MM.1S (cell line): ENCODE measurements at regions not wholly inside any gene's neighbourhood (a gene's known extent, or its start where the extent isn't known, plus 50 kb on each side); places are given as distances from the start of the nearest gene placed in this dataset.

Experiments
- EZH2 ChIP-seq: fragments of 300-600 bp; sonication (generic); optimal IDR thresholded peaks from 2 replicates; pipeline ENCODE3; 2017; ENCODE audit warnings: low read depth, mild to moderate bottlenecking, antibody characterized with exemption, low read length, mixed read lengths
- TF ChIP-seq, protein P1 (sequence below): fragments of 300-600 bp; sonication (generic); IDR thresholded peaks from 2 replicates; pipeline ENCODE4 v1.5.1; 2016; ENCODE audit warnings: antibody characterized with exemption, low read length, mixed read lengths

DNA sequence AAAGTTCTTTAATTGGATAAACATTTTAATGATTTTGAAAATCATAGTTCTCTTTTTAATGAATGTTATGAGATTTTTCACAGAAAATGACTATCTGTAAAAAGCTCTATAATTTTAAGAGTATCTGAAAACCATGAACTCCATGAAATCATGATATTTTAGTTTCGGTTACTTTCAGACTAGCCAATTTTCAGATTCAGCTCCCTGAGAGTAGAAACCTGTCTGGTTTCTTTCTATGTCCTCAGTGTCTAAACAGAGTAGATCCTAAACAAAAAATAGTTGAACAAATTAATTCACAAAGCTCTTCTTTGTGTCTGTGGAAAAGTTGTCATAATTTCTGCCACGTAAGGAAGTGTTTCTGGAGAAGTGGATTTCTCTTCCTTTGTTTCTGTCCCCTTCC, 1247.7 kb downstream of the NSUN3 start:
- TF ChIP-seq, protein P1, sequence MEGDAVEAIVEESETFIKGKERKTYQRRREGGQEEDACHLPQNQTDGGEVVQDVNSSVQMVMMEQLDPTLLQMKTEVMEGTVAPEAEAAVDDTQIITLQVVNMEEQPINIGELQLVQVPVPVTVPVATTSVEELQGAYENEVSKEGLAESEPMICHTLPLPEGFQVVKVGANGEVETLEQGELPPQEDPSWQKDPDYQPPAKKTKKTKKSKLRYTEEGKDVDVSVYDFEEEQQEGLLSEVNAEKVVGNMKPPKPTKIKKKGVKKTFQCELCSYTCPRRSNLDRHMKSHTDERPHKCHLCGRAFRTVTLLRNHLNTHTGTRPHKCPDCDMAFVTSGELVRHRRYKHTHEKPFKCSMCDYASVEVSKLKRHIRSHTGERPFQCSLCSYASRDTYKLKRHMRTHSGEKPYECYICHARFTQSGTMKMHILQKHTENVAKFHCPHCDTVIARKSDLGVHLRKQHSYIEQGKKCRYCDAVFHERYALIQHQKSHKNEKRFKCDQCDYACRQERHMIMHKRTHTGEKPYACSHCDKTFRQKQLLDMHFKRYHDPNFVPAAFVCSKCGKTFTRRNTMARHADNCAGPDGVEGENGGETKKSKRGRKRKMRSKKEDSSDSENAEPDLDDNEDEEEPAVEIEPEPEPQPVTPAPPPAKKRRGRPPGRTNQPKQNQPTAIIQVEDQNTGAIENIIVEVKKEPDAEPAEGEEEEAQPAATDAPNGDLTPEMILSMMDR: no peak
- no peak for TF ChIP-seq EZH2
